Tibial artery (tissue), 4 donors: ENCODE measurements at regions not wholly inside any gene's neighbourhood (a gene's known extent, or its start where the extent isn't known, plus 50 kb on each side); places are given as distances from the start of the nearest gene placed in this dataset.
"Not testable (repeated sequence)": the region's sequence is repeated elsewhere in the genome, so short reads cannot be mapped to it uniquely, and the experiment has no call there.

Experiments used
- DNase-seq, 2 donors: peaks; one replicate each; pipeline ENCODE4 v3.0.0-alpha.2; 2019
- H3K27ac ChIP-seq, 2 donors: fragments of 200-600 bp; sonication (generic) in 1 of 2; 1 replicate in 1 of 2; 2 replicates in 1 of 2; pipeline ENCODE4 v1.5.1; 2018 to 2019; ENCODE audit warnings: mild to moderate bottlenecking in 1 of 2
- H3K27me3 ChIP-seq, 2 donors: fragments of 200-600 bp; sonication (generic) in 1 of 2; one replicate each; pipeline versions ENCODE4 v1.5.1 to v1.6.0; 2016 to 2019
- H3K36me3 ChIP-seq, 3 donors: fragments of 200-600 bp; sonication (generic) in 2 of 3; one replicate each; pipeline ENCODE4 v1.5.1; 2016 to 2019; ENCODE audit warnings: mild to moderate bottlenecking in 2 of 3
- H3K4me1 ChIP-seq, 4 donors: fragments of 200-600 bp; sonication (generic) in 2 of 4; 1 replicate in 3 of 4; 2 replicates in 1 of 4; pipeline ENCODE4 v1.5.1; 2016 to 2019
- H3K4me3 ChIP-seq, 2 donors: fragments of 200-600 bp; sonication (generic) in 1 of 2; 1 replicate in 1 of 2; 2 replicates in 1 of 2; pipeline ENCODE4 v1.5.1; 2018 to 2019; ENCODE audit warnings: mild to moderate bottlenecking in 2 of 2
- H3K9me3 ChIP-seq, 3 donors: fragments of 200-600 bp; sonication (generic) in 1 of 3; one replicate each; pipeline ENCODE4 v1.5.1; 2016 to 2019
- CTCF ChIP-seq, 2 experiments: fragments of 200-600 bp in 1 of 2; fragments of 450-650 bp in 1 of 2; IDR thresholded peaks; one replicate each; pipeline ENCODE4 v1.5.1; 2017 to 2019; ENCODE audit warnings: antibody characterized with exemption in 2 of 2, mild to moderate bottlenecking in 1 of 2, moderate library complexity in 1 of 2
- intact Hi-C: fragments of 100-400 bp; cut with DNase I; formaldehyde crosslinking; loops from one replicate; pipeline ENCODE4 v1.15.0; 2023; ENCODE audit warnings: low total_unique reads

DNA sequence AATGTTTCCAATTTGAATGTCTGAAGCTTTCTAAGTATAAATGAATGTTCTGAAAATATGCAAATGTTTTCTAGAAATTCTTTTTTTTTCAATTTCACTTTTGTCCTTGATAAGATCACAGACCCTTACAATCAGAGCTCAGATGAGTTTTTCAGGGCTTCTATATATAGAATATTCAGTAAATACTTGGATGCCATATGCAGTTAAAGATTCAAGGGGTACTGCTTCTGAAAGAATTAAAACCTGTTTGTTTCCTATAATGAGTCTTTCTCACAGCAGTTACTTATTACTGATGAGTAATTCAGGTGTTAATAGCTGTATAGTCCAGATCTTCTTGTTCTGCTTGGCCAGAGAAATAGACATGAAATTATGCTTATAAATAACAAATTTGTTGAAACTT lies 812.6 kb downstream of the ZPLD1 start:
- intact Hi-C loops = no loop called here
- no peak for TF ChIP-seq CTCF (IDR thresholded peaks at IDR 0.05)
- no peak overlapping the region for H3K4me3 ChIP-seq
- no peaks in the 10 kb centered on the region for H3K36me3 ChIP-seq
- H3K4me1 ChIP-seq = no peaks in the 10 kb centered on the region
- no peaks in the 10 kb centered on the region for H3K9me3 ChIP-seq
- no peak overlapping the region for H3K27ac ChIP-seq
- no peaks in the 10 kb centered on the region for H3K27me3 ChIP-seq
- DNase-seq = no peak

- intact Hi-C loops = not testable (repeated sequence)
Observed at GRCh38 chr3:103254827-103255226, 820.0 kb downstream of the ZPLD1 start.

GRCh38 chr3:103269287-103269686 lies 834.5 kb downstream of the ZPLD1 start:
- H3K27me3 ChIP-seq = no peaks in the 10 kb centered on the region
- H3K36me3 ChIP-seq = no peaks in the 10 kb centered on the region
- no peaks in the 10 kb centered on the region for H3K9me3 ChIP-seq
- no peak overlapping the region for H3K27ac ChIP-seq
- DNase-seq = no peak
- no peak overlapping the region for H3K4me3 ChIP-seq
- intact Hi-C loops = no loop called here
- TF ChIP-seq CTCF (IDR thresholded peaks at IDR 0.05) = no peak
- H3K4me1 ChIP-seq = no peaks in the 10 kb centered on the region

More at GRCh38 chr3:103254827-103255226, 820.0 kb downstream of the ZPLD1 start:
- H3K4me3 ChIP-seq, H3K4me1 ChIP-seq, H3K27me3 ChIP-seq, H3K9me3 ChIP-seq, DNase-seq, H3K27ac ChIP-seq, H3K36me3 ChIP-seq: not testable (repeated sequence)

- intact Hi-C loops = no loop called here
- no peak overlapping the region for H3K4me3 ChIP-seq
- H3K36me3 ChIP-seq = no peaks in the 10 kb centered on the region
- no peak overlapping the region for H3K27ac ChIP-seq
- TF ChIP-seq CTCF (IDR thresholded peaks at IDR 0.05) = no peak
- H3K27me3 ChIP-seq = no peaks in the 10 kb centered on the region
- no peaks in the 10 kb centered on the region for H3K9me3 ChIP-seq
- no peak for DNase-seq
- no peaks in the 10 kb centered on the region for H3K4me1 ChIP-seq
Observed at GRCh38 chr3:103271575-103271974, 836.8 kb downstream of the ZPLD1 start.

DNA sequence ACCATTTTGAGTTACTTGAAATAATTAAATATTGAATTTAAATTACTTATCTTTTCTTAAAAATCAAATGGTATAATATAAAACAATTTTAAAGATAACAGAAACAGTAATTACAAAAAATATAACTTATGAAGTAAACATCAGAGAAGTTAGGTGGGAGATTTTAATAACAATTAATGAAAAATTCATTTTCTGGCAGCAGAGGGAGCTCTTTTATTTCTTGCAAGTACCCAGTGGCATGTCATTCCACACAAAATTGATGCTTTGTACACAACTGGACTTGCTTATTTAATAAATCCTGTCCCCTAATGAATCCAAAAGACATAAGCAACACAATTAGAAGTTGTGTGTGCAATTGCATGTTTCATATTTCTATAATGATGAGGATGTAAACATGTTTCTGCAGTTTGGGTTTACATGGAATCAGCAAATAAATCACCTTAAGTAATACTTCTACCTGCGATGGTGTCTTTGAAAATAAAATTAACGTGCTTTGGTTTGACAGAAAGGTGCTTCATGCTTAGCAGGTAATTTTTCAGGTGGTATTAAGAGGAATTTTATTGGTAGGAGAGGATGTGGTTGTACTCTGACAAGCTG lies 861.3 kb downstream of the ZPLD1 start:
- TF ChIP-seq CTCF (IDR thresholded peaks at IDR 0.05) = no peak
- Histone ChIP-seq H3K4me1 (no peaks in the 10 kb centered on the region), H3K27me3 (no peaks in the 10 kb centered on the region), H3K9me3 (no peaks in the 10 kb centered on the region), H3K36me3 (no peaks in the 10 kb centered on the region), H3K4me3 (no peak overlapping the region), H3K27ac (no peak overlapping the region)
- intact Hi-C loops = no loop called here
- no peak for DNase-seq

DNA sequence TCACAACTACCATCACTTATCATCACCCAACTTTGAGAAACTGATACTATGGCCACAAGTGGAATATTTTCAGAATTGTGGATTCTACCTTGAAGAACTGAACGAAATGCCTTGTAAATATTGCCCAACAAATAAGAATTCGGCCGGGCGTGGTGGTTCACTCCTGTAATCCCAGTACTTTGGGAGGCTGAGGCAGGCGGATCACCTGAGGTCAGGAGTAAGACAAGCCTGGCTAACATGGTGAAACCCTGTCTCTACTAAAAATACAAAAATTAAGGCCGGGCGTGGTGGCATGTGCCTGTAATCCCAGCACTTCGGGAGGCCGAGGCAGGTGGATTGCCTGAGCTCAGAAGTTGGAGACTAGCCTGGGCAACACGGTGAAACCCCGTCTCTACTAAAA lies 862.7 kb downstream of the ZPLD1 start:
- H3K27me3 ChIP-seq, H3K36me3 ChIP-seq, H3K4me3 ChIP-seq, intact Hi-C loops, DNase-seq, H3K9me3 ChIP-seq, H3K27ac ChIP-seq, H3K4me1 ChIP-seq: not testable (repeated sequence)

- Histone ChIP-seq H3K27me3 (no peaks in the 10 kb centered on the region), H3K4me1 (no peaks in the 10 kb centered on the region), H3K27ac (no peak overlapping the region), H3K36me3 (no peaks in the 10 kb centered on the region), H3K4me3 (no peak overlapping the region), H3K9me3 (no peaks in the 10 kb centered on the region)
- no peak for TF ChIP-seq CTCF (IDR thresholded peaks at IDR 0.05)
- no peak for DNase-seq
- intact Hi-C loops = no loop called here
Observed at GRCh38 chr3:103306104-103306503, 871.3 kb downstream of the ZPLD1 start.
